ENCODE measurements at regions not wholly inside any gene's neighbourhood (a gene's known extent, or its start where the extent isn't known, plus 50 kb on each side); places are given as distances from the start of the nearest gene placed in this dataset.
"Not testable (repeated sequence)": the region's sequence is repeated elsewhere in the genome, so short reads cannot be mapped to it uniquely, and the experiment has no call there.

GRCh38 chr2:72028996-72029395 is 118.7 kb downstream of the CYP26B1 start:
- no peaks in the 10 kb centered on the region for H3K27me3 ChIP-seq (ENCODE audit: insufficient read depth, low read length)
- H3K4me1 Mint-ChIP-seq: no peaks in the 10 kb centered on the region
- CTCF ChIA-PET (ENCODE audit: partially characterized antibody): no interaction called here
- no peak overlapping the region for H3K27ac ChIP-seq (ENCODE audit: low read depth, low read length)
- H3K27ac Mint-ChIP-seq: no peak overlapping the region
- H3K9me3 ChIP-seq (ENCODE audit: control insufficient read depth in 1 of 2, low read length in 2 of 2): no peaks in the 10 kb centered on the region
- H3K4me3 Mint-ChIP-seq: no peak overlapping the region
- no peaks in the 10 kb centered on the region for H3K36me3 Mint-ChIP-seq
- H3K4me1 ChIP-seq (ENCODE audit: insufficient read depth, low read length): no peaks in the 10 kb centered on the region
- intact Hi-C loops (cut with micrococcal nuclease): no loop called here
- H3K36me3 ChIP-seq (ENCODE audit: insufficient read depth, low read length): no peaks in the 10 kb centered on the region
- POLR2A ChIA-PET (ENCODE audit: partially characterized antibody): no interaction called here
- H3K4me3 ChIP-seq (ENCODE audit: low read length in 2 of 2): no peak overlapping the region
- peaks cover 0 to 2% of the 10 kb centered on the region in 2 donors for H3K27me3 Mint-ChIP-seq
- DNase-seq: no peak
- H3K9me3 Mint-ChIP-seq: no peaks in the 10 kb centered on the region

GRCh38 chr2:72028351-72028995 is 119.2 kb downstream of the CYP26B1 start:
- ChIA-PET POLR2A (ENCODE audit: partially characterized antibody) (no interaction called here), CTCF (ENCODE audit: partially characterized antibody) (no interaction called here)
- intact Hi-C loops (cut with micrococcal nuclease): no loop called here
- DNase-seq: no peak
- H3K4me3 Mint-ChIP-seq: peak overlapping the region in 1 of 8 donors; percentile 17
- Histone ChIP-seq H3K4me3 (ENCODE audit: low read length in 2 of 2) (no peak overlapping the region), H3K36me3 (ENCODE audit: insufficient read depth, low read length) (no peaks in the 10 kb centered on the region), H3K27me3 (ENCODE audit: insufficient read depth, low read length) (no peaks in the 10 kb centered on the region), H3K9me3 (ENCODE audit: control insufficient read depth in 1 of 2, low read length in 2 of 2) (no peaks in the 10 kb centered on the region), H3K27ac (ENCODE audit: low read depth, low read length) (no peak overlapping the region), H3K4me1 (ENCODE audit: insufficient read depth, low read length) (no peaks in the 10 kb centered on the region)
- H3K36me3 Mint-ChIP-seq: no peaks in the 10 kb centered on the region
- H3K4me1 Mint-ChIP-seq: no peaks in the 10 kb centered on the region
- no peak overlapping the region for H3K27ac Mint-ChIP-seq
- peaks cover 0 to 2% of the 10 kb centered on the region in 2 donors for H3K27me3 Mint-ChIP-seq
- no peaks in the 10 kb centered on the region for H3K9me3 Mint-ChIP-seq

- ChIA-PET POLR2A (ENCODE audit: partially characterized antibody) (no interaction called here), CTCF (ENCODE audit: partially characterized antibody) (no interaction called here)
- Mint-ChIP-seq H3K27ac (no peak overlapping the region), H3K4me3 (no peak overlapping the region), H3K4me1 (no peaks in the 10 kb centered on the region), H3K9me3 (no peaks in the 10 kb centered on the region), H3K36me3 (no peaks in the 10 kb centered on the region), H3K27me3 (no peaks in the 10 kb centered on the region)
- no peaks in the 10 kb centered on the region for H3K36me3 ChIP-seq (ENCODE audit: insufficient read depth, low read length)
- no peak for DNase-seq
- no peaks in the 10 kb centered on the region for H3K4me1 ChIP-seq (ENCODE audit: insufficient read depth, low read length)
- intact Hi-C loops (cut with micrococcal nuclease): no loop called here
- no peak overlapping the region for H3K27ac ChIP-seq (ENCODE audit: low read depth, low read length)
- H3K9me3 ChIP-seq (ENCODE audit: control insufficient read depth in 1 of 2, low read length in 2 of 2): no peaks in the 10 kb centered on the region
- H3K4me3 ChIP-seq (ENCODE audit: low read length in 2 of 2): no peak overlapping the region
- no peaks in the 10 kb centered on the region for H3K27me3 ChIP-seq (ENCODE audit: insufficient read depth, low read length)
Measured at GRCh38 chr2:72027426-72028161, 120.1 kb downstream of the CYP26B1 start.

GRCh38 chr2:72026819-72027425 is 120.7 kb downstream of the CYP26B1 start:
- intact Hi-C loops (cut with micrococcal nuclease): no loop called here
- Histone ChIP-seq H3K4me3 (ENCODE audit: low read length in 2 of 2) (no peak overlapping the region), H3K27ac (ENCODE audit: low read depth, low read length) (no peak overlapping the region), H3K9me3 (ENCODE audit: control insufficient read depth in 1 of 2, low read length in 2 of 2) (no peaks in the 10 kb centered on the region), H3K36me3 (ENCODE audit: insufficient read depth, low read length) (no peaks in the 10 kb centered on the region), H3K4me1 (ENCODE audit: insufficient read depth, low read length) (no peaks in the 10 kb centered on the region), H3K27me3 (ENCODE audit: insufficient read depth, low read length) (no peaks in the 10 kb centered on the region)
- Mint-ChIP-seq H3K9me3 (no peaks in the 10 kb centered on the region), H3K27ac (no peak overlapping the region), H3K4me3 (no peak overlapping the region), H3K4me1 (no peaks in the 10 kb centered on the region), H3K36me3 (no peaks in the 10 kb centered on the region), H3K27me3 (peaks cover 1 to 2% of the 10 kb centered on the region in 2 donors)
- no peak for DNase-seq
- ChIA-PET CTCF (ENCODE audit: partially characterized antibody) (no interaction called here), POLR2A (ENCODE audit: partially characterized antibody) (no interaction called here)

GRCh38 chr2:72024451-72025175 is 123.0 kb downstream of the CYP26B1 start:
- Mint-ChIP-seq H3K9me3 (no peaks in the 10 kb centered on the region), H3K27me3 (peaks cover 2% of the 10 kb centered on the region in 2 donors), H3K27ac (peak overlapping the region in 1 of 7 donors; percentile 41), H3K4me3 (no peak overlapping the region), H3K36me3 (no peaks in the 10 kb centered on the region), H3K4me1 (no peaks in the 10 kb centered on the region)
- Histone ChIP-seq H3K4me1 (ENCODE audit: insufficient read depth, low read length) (no peaks in the 10 kb centered on the region), H3K27ac (ENCODE audit: low read depth, low read length) (no peak overlapping the region), H3K4me3 (ENCODE audit: low read length in 2 of 2) (no peak overlapping the region), H3K27me3 (ENCODE audit: insufficient read depth, low read length) (no peaks in the 10 kb centered on the region), H3K36me3 (ENCODE audit: insufficient read depth, low read length) (no peaks in the 10 kb centered on the region), H3K9me3 (ENCODE audit: control insufficient read depth in 1 of 2, low read length in 2 of 2) (no peaks in the 10 kb centered on the region)
- ChIA-PET CTCF (ENCODE audit: partially characterized antibody) (no interaction called here), POLR2A (ENCODE audit: partially characterized antibody) (no interaction called here)
- DNase-seq: no peak
- intact Hi-C loops (cut with micrococcal nuclease): no loop called here

- H3K9me3 Mint-ChIP-seq: no peaks in the 10 kb centered on the region
- H3K27me3 Mint-ChIP-seq: peaks cover 2% of the 10 kb centered on the region in 2 donors
- Histone ChIP-seq H3K36me3 (ENCODE audit: insufficient read depth, low read length) (no peaks in the 10 kb centered on the region), H3K27me3 (ENCODE audit: insufficient read depth, low read length) (no peaks in the 10 kb centered on the region), H3K4me3 (ENCODE audit: low read length in 2 of 2) (no peak overlapping the region), H3K4me1 (ENCODE audit: insufficient read depth, low read length) (no peaks in the 10 kb centered on the region), H3K27ac (ENCODE audit: low read depth, low read length) (no peak overlapping the region), H3K9me3 (ENCODE audit: control insufficient read depth in 1 of 2, low read length in 2 of 2) (no peaks in the 10 kb centered on the region)
- no peak for DNase-seq
- H3K36me3 Mint-ChIP-seq: no peaks in the 10 kb centered on the region
- ChIA-PET CTCF (ENCODE audit: partially characterized antibody) (no interaction called here), POLR2A (ENCODE audit: partially characterized antibody) (no interaction called here)
- H3K4me1 Mint-ChIP-seq: no peaks in the 10 kb centered on the region
- no peak overlapping the region for H3K4me3 Mint-ChIP-seq
- H3K27ac Mint-ChIP-seq: no peak overlapping the region
- intact Hi-C loops (cut with micrococcal nuclease): no loop called here
Measured at GRCh38 chr2:72023678-72024390, 123.8 kb downstream of the CYP26B1 start.

GRCh38 chr2:72021371-72021770 is 126.3 kb downstream of the CYP26B1 start:
- H3K36me3 ChIP-seq (ENCODE audit: insufficient read depth, low read length); H3K4me3 ChIP-seq (ENCODE audit: low read length in 2 of 2); H3K36me3 Mint-ChIP-seq; H3K9me3 ChIP-seq (ENCODE audit: control insufficient read depth in 1 of 2, low read length in 2 of 2); H3K4me3 Mint-ChIP-seq; intact Hi-C loops (cut with micrococcal nuclease); H3K4me1 Mint-ChIP-seq; H3K9me3 Mint-ChIP-seq; CTCF ChIA-PET (ENCODE audit: partially characterized antibody); H3K27me3 Mint-ChIP-seq; DNase-seq; H3K27ac ChIP-seq (ENCODE audit: low read depth, low read length); H3K27me3 ChIP-seq (ENCODE audit: insufficient read depth, low read length); H3K27ac Mint-ChIP-seq; H3K4me1 ChIP-seq (ENCODE audit: insufficient read depth, low read length); POLR2A ChIA-PET (ENCODE audit: partially characterized antibody): not testable (repeated sequence)
